ENCODE measurements at regions not wholly inside any gene's neighbourhood (a gene's known extent, or its start where the extent isn't known, plus 50 kb on each side); places are given as distances from the start of the nearest gene placed in this dataset.

- TF ChIP-seq TAF1 (IDR thresholded peaks at IDR 0.05; ENCODE audit: low read depth, low read length) (no peak), POU2F2 (IDR thresholded peaks at IDR 0.05; ENCODE audit: low read depth, low read length) (no peak), SPI1 (IDR thresholded peaks at IDR 0.05; ENCODE audit: low read depth, low read length) (no peak), POLR2AphosphoS5 (IDR thresholded peaks at IDR 0.05; ENCODE audit: low read depth, low read length) (no peak), POLR2A (IDR thresholded peaks at IDR 0.05; ENCODE audit: low read depth, low read length) (no peak), PAX5 (IDR thresholded peaks at IDR 0.05; ENCODE audit: insufficient read depth, low read length, severe bottlenecking) (no peak)
- DNase-seq (ENCODE audit: insufficient read length, low spot score) (no peak), FAIRE-seq (no peak)
These were observed 128.0 kb downstream of the BARX2 start for GRCh38 chr11:129503646-129504045.

DNA sequence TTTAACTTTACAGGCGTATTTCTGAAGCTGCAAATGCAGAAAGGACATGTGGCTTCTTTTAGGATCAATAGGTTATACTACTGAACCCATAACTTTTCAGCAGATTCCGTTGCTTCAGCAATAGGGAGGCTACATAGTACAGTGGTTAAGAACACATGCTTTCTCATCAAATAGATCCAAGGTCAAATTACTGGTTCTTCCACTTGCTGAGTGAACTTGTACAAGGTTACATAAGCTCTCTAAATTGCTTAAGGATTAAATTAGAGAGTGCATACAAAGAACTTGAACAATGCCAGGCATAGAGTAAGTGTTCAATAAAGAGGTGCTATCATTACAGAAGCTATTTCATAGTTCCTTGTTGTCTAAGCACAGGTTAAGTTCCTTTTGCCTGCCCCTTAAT is 129.6 kb downstream of the BARX2 start:
- DNase-seq (ENCODE audit: insufficient read length, low spot score) (no peak), FAIRE-seq (no peak)
- TF ChIP-seq SPI1 (IDR thresholded peaks at IDR 0.05; ENCODE audit: low read depth, low read length) (no peak), POLR2AphosphoS5 (IDR thresholded peaks at IDR 0.05; ENCODE audit: low read depth, low read length) (no peak), TAF1 (IDR thresholded peaks at IDR 0.05; ENCODE audit: low read depth, low read length) (no peak), POLR2A (IDR thresholded peaks at IDR 0.05; ENCODE audit: low read depth, low read length) (no peak), POU2F2 (IDR thresholded peaks at IDR 0.05; ENCODE audit: low read depth, low read length) (no peak)

DNA sequence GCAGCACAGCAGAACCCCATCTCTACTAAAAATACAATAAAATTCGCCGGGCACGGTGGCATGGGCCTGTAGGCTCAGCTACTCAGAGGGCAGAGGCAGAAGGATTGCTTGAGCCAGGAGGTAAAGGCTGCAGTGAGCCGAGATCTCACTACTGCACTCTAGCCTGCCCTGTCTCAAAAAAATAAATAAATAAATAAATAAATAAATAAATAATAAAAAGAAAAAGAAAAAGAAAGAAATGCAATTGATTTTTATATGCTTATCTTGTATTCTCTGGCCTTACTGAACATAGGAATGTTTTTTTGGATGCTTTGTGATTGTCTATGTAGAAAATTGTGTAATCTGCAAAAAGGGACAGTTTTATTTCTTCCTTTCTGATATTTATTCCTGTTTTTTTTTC is 132.5 kb downstream of the BARX2 start:
- TF ChIP-seq SPI1 (IDR thresholded peaks at IDR 0.05; ENCODE audit: low read depth, low read length) (no peak), PAX5 (IDR thresholded peaks at IDR 0.05; ENCODE audit: insufficient read depth, low read length, severe bottlenecking) (no peak), POLR2AphosphoS5 (IDR thresholded peaks at IDR 0.05; ENCODE audit: low read depth, low read length) (no peak), POLR2A (IDR thresholded peaks at IDR 0.05; ENCODE audit: low read depth, low read length) (no peak), TAF1 (IDR thresholded peaks at IDR 0.05; ENCODE audit: low read depth, low read length) (no peak), POU2F2 (IDR thresholded peaks at IDR 0.05; ENCODE audit: low read depth, low read length) (no peak)
- no peak for FAIRE-seq
- DNase-seq (ENCODE audit: insufficient read length, low spot score), result no peak

DNA sequence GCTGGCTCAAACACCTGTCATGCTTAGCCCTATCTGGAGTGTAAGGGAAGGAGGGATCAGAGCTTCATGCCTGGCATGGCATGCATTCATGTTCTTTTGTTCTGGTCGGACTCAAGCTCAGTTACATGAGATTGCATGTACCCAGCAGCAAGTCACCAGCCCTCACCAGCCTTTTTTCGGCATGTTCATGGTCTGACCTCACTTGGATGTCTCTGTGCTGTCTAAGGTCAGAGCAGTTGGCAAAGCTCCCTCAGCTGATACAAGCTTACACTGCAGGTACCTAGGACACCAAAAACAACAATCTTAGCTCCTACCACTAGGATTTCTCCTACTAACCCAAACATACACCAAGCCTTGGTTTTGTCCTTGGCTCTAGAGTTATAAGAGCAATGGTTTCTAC is 152.6 kb downstream of the BARX2 start:
- no peak for DNase-seq (ENCODE audit: insufficient read length, low spot score)
- no peak for TF ChIP-seq POLR2A (IDR thresholded peaks at IDR 0.05; ENCODE audit: low read depth, low read length)
- no peak for TF ChIP-seq TAF1 (IDR thresholded peaks at IDR 0.05; ENCODE audit: low read depth, low read length)
- TF ChIP-seq POU2F2 (IDR thresholded peaks at IDR 0.05; ENCODE audit: low read depth, low read length), result no peak
- no peak for TF ChIP-seq POLR2AphosphoS5 (IDR thresholded peaks at IDR 0.05; ENCODE audit: low read depth, low read length)
- TF ChIP-seq PAX5 (IDR thresholded peaks at IDR 0.05; ENCODE audit: insufficient read depth, low read length, severe bottlenecking), result no peak
- TF ChIP-seq SPI1 (IDR thresholded peaks at IDR 0.05; ENCODE audit: low read depth, low read length), result no peak
- no peak for FAIRE-seq

- TF ChIP-seq PAX5 (IDR thresholded peaks at IDR 0.05; ENCODE audit: insufficient read depth, low read length, severe bottlenecking), result no peak
- TF ChIP-seq POLR2AphosphoS5 (IDR thresholded peaks at IDR 0.05; ENCODE audit: low read depth, low read length), result no peak
- no peak for TF ChIP-seq SPI1 (IDR thresholded peaks at IDR 0.05; ENCODE audit: low read depth, low read length)
- TF ChIP-seq TAF1 (IDR thresholded peaks at IDR 0.05; ENCODE audit: low read depth, low read length), result no peak
- no peak for FAIRE-seq
- DNase-seq (ENCODE audit: insufficient read length, low spot score), result no peak
These were observed 154.7 kb downstream of the BARX2 start for GRCh38 chr11:129530154-129530895.

DNA sequence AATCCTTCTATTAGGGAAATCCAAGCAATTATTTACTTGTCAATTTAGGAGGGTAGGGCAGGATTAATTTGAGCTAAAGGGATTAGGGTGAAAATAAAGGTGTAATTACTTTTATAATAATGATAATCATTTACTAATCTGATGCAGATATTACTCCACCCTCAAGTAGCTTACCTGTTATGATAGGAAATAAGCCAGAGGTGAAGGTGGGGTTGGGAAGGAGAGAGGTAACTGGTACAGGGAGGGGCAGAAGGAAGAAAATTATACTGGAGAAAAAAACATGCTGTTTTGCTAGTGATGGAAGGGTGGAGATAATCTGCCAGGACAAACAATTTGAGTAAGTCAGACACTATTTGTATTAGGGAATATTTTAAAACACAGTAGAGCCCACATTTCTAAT is 157.7 kb downstream of the BARX2 start:
- FAIRE-seq (no peak), DNase-seq (ENCODE audit: insufficient read length, low spot score) (no peak)

DNA sequence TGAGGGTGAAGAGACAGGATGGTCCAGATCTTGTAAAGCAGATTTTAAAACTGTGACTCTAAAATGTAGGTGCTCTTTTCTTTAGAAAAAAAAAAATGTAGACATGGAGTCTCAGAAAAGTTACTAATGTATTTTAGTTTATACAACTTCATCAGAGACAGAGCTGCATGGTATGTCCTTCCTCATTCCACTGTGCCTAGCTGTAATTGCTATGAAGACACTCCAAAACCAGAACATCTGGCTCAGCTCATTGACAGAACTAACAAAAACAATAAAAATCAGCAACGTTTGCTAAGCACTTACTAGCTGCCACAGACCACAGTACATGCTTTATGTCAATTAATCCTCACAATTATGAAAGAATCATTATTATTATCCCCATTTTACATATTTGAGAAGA is 160.7 kb downstream of the BARX2 start:
- DNase-seq (ENCODE audit: insufficient read length, low spot score) (no peak), FAIRE-seq (no peak)
- TF ChIP-seq POU2F2 (IDR thresholded peaks at IDR 0.05; ENCODE audit: low read depth, low read length) (no peak), SPI1 (IDR thresholded peaks at IDR 0.05; ENCODE audit: low read depth, low read length) (no peak), POLR2AphosphoS5 (IDR thresholded peaks at IDR 0.05; ENCODE audit: low read depth, low read length) (no peak), TAF1 (IDR thresholded peaks at IDR 0.05; ENCODE audit: low read depth, low read length) (no peak), PAX5 (IDR thresholded peaks at IDR 0.05; ENCODE audit: insufficient read depth, low read length, severe bottlenecking) (no peak), POLR2A (IDR thresholded peaks at IDR 0.05; ENCODE audit: low read depth, low read length) (no peak)

More for the DNA sequence above, 157.7 kb downstream of the BARX2 start:
- no peak for TF ChIP-seq POLR2A (IDR thresholded peaks at IDR 0.05; ENCODE audit: low read depth, low read length)
- no peak for TF ChIP-seq POLR2AphosphoS5 (IDR thresholded peaks at IDR 0.05; ENCODE audit: low read depth, low read length)
- TF ChIP-seq PAX5 (IDR thresholded peaks at IDR 0.05; ENCODE audit: insufficient read depth, low read length, severe bottlenecking), result no peak
- no peak for TF ChIP-seq POU2F2 (IDR thresholded peaks at IDR 0.05; ENCODE audit: low read depth, low read length)
- TF ChIP-seq TAF1 (IDR thresholded peaks at IDR 0.05; ENCODE audit: low read depth, low read length), result no peak
- no peak for TF ChIP-seq SPI1 (IDR thresholded peaks at IDR 0.05; ENCODE audit: low read depth, low read length)

DNA sequence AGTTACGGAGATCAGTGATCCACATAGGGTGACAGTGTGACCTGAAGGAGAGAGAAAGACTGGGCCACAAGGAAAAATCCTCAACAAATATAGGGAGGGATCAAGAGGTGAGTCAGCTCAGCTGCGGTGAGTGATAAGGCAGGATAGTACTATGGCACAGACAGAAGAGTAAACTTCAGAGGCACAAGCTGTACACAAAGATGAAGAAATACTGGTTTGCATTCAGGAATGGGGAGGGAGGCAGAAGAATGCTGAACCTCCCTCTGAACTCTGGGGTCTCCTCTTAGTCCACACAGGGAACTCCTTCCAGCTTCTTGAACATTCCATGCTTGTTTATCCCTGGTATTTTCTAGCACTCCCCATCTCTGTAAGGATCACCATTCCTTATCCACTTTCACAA is 162.7 kb downstream of the BARX2 start:
- no peak for FAIRE-seq

DNA sequence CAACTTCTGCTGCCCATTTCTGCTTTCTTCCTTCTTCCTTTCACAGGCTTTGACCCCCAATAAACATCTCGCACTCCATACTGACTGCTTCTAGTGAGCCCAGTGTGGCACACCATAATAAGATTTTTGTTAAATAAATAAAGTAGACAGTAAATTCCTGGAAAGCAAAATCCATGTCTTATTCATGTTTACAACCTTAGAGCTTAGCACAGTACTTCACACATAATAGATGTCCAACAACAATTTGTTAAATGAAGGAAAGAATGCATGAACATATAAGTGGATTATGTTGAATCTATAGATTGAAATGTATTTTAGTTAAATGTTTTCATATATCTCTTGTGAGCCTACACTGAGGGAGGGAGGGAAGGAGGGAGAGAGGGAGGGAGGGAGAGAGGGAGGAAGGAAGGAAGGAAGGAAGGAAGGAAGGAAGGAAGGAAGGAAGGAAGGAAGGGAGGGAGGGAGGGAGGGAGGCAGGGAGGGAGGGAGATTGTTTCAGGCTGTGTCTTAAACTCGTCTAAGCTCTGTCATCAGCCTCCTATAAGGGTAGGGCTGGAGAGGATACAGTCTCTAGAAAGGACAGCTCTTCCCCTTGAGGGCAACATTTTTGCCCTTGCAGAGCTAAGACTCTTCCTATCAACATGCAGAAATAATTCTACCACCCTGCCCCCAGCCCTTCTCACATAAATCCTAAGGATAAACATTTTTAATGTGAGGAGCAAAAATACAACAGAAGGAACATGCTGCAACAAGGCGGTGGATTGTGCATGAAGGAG is 168.1 kb downstream of the BARX2 start:
- TF ChIP-seq POLR2AphosphoS5 (IDR thresholded peaks at IDR 0.05; ENCODE audit: low read depth, low read length) (no peak), SPI1 (IDR thresholded peaks at IDR 0.05; ENCODE audit: low read depth, low read length) (no peak), TAF1 (IDR thresholded peaks at IDR 0.05; ENCODE audit: low read depth, low read length) (no peak), POU2F2 (IDR thresholded peaks at IDR 0.05; ENCODE audit: low read depth, low read length) (no peak), POLR2A (IDR thresholded peaks at IDR 0.05; ENCODE audit: low read depth, low read length) (no peak), PAX5 (IDR thresholded peaks at IDR 0.05; ENCODE audit: insufficient read depth, low read length, severe bottlenecking) (no peak)
- no peak for FAIRE-seq
- no peak for DNase-seq (ENCODE audit: insufficient read length, low spot score)

More for the DNA sequence above, 162.7 kb downstream of the BARX2 start:
- no peak for DNase-seq (ENCODE audit: insufficient read length, low spot score)
- TF ChIP-seq POLR2AphosphoS5 (IDR thresholded peaks at IDR 0.05; ENCODE audit: low read depth, low read length) (no peak), POLR2A (IDR thresholded peaks at IDR 0.05; ENCODE audit: low read depth, low read length) (no peak), PAX5 (IDR thresholded peaks at IDR 0.05; ENCODE audit: insufficient read depth, low read length, severe bottlenecking) (no peak), POU2F2 (IDR thresholded peaks at IDR 0.05; ENCODE audit: low read depth, low read length) (no peak), SPI1 (IDR thresholded peaks at IDR 0.05; ENCODE audit: low read depth, low read length) (no peak), TAF1 (IDR thresholded peaks at IDR 0.05; ENCODE audit: low read depth, low read length) (no peak)
